ENCODE measurements at regions not wholly inside any gene's neighbourhood (a gene's known extent, or its start where the extent isn't known, plus 50 kb on each side); places are given as distances from the start of the nearest gene placed in this dataset.
"Not testable (repeated sequence)": the region's sequence is repeated elsewhere in the genome, so short reads cannot be mapped to it uniquely, and the experiment has no call there.

DNA sequence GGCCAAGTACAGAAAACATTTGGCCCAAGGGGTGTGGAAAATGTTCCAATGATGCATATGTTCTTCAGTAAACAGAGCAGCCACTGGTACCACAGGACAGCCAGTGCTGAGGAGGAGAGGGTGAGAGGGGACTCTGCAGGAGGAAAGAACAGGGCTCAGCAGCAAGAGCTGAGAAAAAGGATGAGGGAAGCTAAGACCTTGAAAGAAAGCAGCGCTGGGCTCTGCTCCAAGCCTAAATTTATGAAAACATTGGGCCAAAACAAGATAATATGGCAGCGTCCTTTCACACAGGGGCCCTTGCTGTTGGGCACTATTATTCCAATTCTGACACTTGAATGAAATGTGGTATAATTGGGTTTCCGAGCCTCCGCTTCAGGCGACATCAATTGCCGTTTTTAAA is 939.0 kb upstream of the FANCL start:
- TF ChIP-seq POLR2A (IDR thresholded peaks at IDR 0.05; ENCODE audit: low read length) (no peak), GATA1 (IDR thresholded peaks at IDR 0.05; ENCODE audit: low read depth, low read length) (no peak)
- no peak for DNase-seq

GRCh38 chr2:59177748-59178147 is 936.6 kb upstream of the FANCL start:
- no peak for DNase-seq
- TF ChIP-seq GATA1 (IDR thresholded peaks at IDR 0.05; ENCODE audit: low read depth, low read length) (no peak), POLR2A (IDR thresholded peaks at IDR 0.05; ENCODE audit: low read length) (no peak)

DNA sequence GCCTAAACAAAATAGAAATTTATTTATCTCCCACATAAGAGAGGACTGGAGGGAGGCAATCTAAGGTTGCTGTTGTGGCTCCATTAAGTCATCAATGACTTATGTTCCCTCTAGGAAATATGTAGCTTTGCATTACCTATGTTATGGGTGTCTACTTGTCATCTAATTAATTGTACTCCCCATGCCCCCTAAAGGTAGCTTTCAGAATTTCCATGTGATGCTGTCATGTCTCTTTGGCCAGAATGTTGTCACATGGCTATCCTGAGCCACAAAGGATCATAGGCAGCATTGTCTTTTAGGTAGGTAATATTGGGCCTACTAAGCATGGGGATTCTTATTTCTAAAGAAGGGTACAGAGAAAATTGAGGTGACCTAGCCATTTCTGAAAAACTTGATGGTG is 935.6 kb upstream of the FANCL start:
- peak in 1 of 2 experiments; percentile 1 for DNase-seq
- TF ChIP-seq POLR2A (IDR thresholded peaks at IDR 0.05; ENCODE audit: low read length) (no peak), GATA1 (IDR thresholded peaks at IDR 0.05; ENCODE audit: low read depth, low read length) (no peak)

GRCh38 chr2:59174536-59175243 is 933.6 kb upstream of the FANCL start:
- TF ChIP-seq POLR2A (IDR thresholded peaks at IDR 0.05; ENCODE audit: low read length) (no peak), GATA1 (IDR thresholded peaks at IDR 0.05; ENCODE audit: low read depth, low read length) (no peak)
- DNase-seq, result no peak

- no peak for DNase-seq
- TF ChIP-seq GATA1 (IDR thresholded peaks at IDR 0.05; ENCODE audit: low read depth, low read length), result no peak
- no peak for TF ChIP-seq POLR2A (IDR thresholded peaks at IDR 0.05; ENCODE audit: low read length)
These were observed 932.2 kb upstream of the FANCL start for GRCh38 chr2:59173325-59173724.

DNA sequence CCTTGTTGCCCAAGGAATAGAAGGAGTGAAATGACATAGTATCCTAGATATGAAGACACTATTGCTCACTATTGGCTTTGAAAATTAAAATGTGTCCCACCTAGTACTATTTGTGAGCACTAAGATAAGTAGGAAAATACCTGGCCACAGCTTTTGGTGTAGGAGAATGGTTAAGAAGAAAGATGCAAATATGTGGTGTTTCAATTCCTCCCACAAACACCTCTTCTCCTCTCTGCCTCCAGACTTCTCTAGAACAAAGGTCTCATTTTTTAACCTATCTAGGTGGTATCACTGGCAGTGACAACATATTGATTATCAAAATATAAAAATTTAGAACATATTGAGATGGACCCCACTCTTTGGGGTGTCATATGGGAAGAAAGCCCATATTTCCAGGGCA is 929.9 kb upstream of the FANCL start:
- DNase-seq, result no peak
- TF ChIP-seq GATA1 (IDR thresholded peaks at IDR 0.05; ENCODE audit: low read depth, low read length) (no peak), POLR2A (IDR thresholded peaks at IDR 0.05; ENCODE audit: low read length) (no peak)

DNA sequence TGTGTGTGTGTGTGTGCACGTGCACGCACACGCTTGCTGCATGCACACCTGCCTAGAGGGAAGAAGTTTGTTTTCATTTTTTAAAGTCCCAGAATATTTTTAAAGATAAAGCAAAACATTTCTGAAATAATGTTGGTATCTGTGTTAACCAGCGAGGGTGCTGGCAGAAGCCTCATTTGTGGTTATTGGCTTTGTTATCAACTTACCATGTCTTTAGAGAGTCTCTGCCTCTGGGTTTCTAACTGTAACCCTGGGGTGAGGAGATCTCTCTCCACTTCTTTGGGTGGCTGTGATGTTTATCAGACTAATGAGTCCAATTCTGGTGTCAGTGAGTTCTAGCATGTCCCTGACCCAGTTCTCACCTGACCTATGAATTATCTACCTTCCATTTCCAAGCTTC is 927.6 kb upstream of the FANCL start:
- no peak for DNase-seq

DNA sequence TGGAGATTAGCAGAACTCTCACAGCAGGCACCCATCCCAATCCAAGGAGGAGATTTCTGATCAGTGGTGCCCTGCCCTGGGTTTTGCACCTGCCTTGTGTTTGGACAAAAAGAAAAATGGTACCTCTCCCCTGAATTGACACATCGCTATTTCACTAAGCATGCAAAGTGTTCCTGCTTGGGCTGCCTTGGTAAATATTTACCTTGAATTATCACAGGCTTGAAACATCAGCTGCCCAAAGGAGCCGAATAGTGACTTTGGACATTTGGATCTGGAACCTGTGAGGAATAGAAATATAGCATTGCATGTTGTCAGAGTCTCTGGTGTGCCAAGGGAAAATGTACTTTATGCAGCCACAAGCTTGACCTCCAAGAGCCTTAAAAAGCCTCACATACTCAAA is 926.4 kb upstream of the FANCL start:
- no peak for TF ChIP-seq POLR2A (IDR thresholded peaks at IDR 0.05; ENCODE audit: low read length)
- no peak for TF ChIP-seq GATA1 (IDR thresholded peaks at IDR 0.05; ENCODE audit: low read depth, low read length)
- no peak for DNase-seq

More for the DNA sequence above, 927.6 kb upstream of the FANCL start:
- no peak for TF ChIP-seq POLR2A (IDR thresholded peaks at IDR 0.05; ENCODE audit: low read length)

DNA sequence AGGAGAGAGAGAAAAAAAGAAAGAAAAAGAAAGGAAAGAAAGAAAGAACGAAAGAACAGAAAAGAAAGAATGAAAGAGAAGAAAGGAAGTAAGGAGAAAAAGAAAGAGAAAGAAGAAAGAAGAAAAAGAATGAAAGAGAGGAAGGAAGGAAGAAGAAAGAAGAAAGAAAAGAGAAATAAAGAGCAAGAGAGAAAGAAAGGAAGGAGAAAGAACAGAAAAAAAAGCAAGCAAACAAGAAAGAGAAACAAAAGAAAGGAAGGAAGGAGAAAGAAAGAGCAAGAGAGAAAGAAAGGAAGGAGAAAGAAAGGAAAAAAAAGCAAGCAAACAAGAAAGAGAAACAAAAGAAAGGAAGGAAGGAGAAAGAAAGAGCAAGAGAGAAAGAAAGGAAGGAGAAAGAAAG is 916.8 kb upstream of the FANCL start:
- not testable (repeated sequence) for DNase-seq

DNA sequence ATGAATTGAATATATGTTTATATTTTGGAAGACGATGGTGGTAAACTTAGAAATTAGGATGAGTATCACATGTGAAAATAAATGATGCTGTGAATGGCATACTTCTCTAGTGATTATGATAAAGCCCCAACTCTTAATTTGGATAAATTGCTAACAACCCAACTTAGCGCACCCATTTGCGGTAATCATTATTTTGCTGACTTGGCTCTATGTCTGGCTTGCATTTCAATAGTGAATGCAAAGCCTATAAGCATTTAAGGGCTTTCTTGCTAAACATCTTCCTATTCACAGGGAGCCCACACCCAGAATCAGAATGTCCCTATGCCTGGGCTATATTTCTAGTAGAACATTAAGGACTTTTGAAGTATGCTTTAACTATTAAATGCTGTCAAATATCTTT is 910.7 kb upstream of the FANCL start:
- TF ChIP-seq GATA1 (IDR thresholded peaks at IDR 0.05; ENCODE audit: low read depth, low read length) (no peak), POLR2A (IDR thresholded peaks at IDR 0.05; ENCODE audit: low read length) (no peak)
- no peak for DNase-seq

DNA sequence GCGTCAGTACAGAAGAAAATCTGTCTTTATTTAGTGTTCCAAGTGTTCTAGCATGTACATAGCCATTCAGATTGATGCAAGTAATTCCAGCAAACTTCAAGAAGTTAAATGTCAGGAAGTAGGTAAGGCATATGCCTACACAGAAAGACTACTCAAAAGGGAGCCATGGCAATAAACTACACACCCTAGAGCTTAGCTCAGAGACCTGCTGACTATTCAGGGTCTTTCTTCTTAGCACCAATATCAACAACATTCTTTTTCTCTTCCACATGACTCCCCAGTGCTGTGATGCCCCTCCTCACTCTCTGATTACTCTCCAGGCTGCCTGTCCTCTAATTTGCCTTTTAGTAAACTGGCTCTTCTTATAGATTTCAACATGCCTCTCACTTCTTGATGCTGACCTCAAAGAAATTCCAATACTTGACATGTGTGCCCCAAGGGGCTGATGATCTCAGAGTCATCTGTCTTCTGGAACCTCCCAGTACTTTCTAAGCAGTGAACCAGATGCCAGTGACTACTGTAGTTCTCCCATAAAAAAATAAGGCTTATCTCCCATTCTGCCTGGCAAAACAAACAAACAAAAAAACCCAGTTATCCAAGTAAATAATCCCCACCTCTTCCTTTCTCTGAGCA is 909.2 kb upstream of the FANCL start:
- no peak for DNase-seq
- TF ChIP-seq GATA1 (IDR thresholded peaks at IDR 0.05; ENCODE audit: low read depth, low read length) (no peak), POLR2A (IDR thresholded peaks at IDR 0.05; ENCODE audit: low read length) (no peak)

DNA sequence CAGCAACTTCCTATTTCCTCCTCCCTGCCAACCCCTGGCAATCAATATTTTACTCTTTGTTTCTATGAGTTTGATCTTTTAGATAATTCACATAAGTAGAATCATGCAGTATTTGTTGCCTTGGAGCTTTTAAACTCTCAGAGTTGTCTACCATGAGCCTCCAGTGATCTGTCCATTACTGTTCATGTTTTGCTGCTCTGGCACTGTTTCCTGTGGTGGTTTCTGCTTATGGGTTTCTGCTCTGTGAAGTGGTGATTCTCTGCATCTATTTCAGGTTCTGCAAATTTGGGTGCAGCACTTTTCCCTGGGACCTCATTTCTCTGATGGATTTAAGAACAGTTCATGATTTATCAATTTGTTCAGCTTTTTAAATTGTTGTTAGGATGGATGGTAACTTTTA is 908.1 kb upstream of the FANCL start:
- no peak for TF ChIP-seq GATA1 (IDR thresholded peaks at IDR 0.05; ENCODE audit: low read depth, low read length)
- TF ChIP-seq POLR2A (IDR thresholded peaks at IDR 0.05; ENCODE audit: low read length), result no peak
- DNase-seq, result no peak

DNA sequence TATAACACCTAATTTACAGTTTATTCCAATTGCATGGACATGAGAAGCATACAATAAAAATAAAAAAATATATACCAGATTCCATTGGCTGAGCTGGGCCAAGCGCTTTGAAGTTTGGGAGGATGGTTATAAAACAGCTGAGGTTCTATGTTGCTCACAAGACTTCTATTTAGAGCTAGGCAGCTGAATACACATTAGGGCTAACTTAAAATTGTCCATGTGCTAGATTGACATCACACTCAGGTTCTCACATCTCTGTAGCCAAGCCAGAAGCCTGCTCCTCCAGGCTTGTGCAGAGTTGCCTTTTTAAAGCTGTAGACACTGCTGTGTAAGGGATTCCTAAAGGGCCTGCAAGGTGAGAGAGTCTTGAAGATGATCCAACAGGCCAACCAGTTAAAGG is 871.1 kb upstream of the FANCL start:
- no peak for TF ChIP-seq POLR2A (IDR thresholded peaks at IDR 0.05; ENCODE audit: low read length)
- TF ChIP-seq GATA1 (IDR thresholded peaks at IDR 0.05; ENCODE audit: low read depth, low read length), result no peak

GRCh38 chr2:59096973-59097372 is 855.8 kb upstream of the FANCL start:
- DNase-seq, result no peak
- TF ChIP-seq POLR2A (IDR thresholded peaks at IDR 0.05; ENCODE audit: low read length), result no peak
- no peak for TF ChIP-seq GATA1 (IDR thresholded peaks at IDR 0.05; ENCODE audit: low read depth, low read length)

More for the DNA sequence above, 871.1 kb upstream of the FANCL start:
- DNase-seq, result no peak

GRCh38 chr2:59093571-59093970 is 852.4 kb upstream of the FANCL start:
- DNase-seq, result no peak

More at GRCh38 chr2:59093571-59093970, 852.4 kb upstream of the FANCL start:
- no peak for TF ChIP-seq POLR2A (IDR thresholded peaks at IDR 0.05; ENCODE audit: low read length)
- TF ChIP-seq GATA1 (IDR thresholded peaks at IDR 0.05; ENCODE audit: low read depth, low read length), result no peak
